ENCODE measurements at regions not wholly inside any gene's neighbourhood (a gene's known extent, or its start where the extent isn't known, plus 50 kb on each side); places are given as distances from the start of the nearest gene placed in this dataset.

GRCh38 chr9:100848726-100849125, 179.8 kb upstream of the PLPPR1 start:
- TF ChIP-seq POLR2AphosphoS5 (IDR thresholded peaks at IDR 0.05): no peak
- no peak for TF ChIP-seq CTCF (IDR thresholded peaks at IDR 0.05)
- TF ChIP-seq POLR2A (IDR thresholded peaks at IDR 0.05): no peak
- no peak for TF ChIP-seq EP300 (IDR thresholded peaks at IDR 0.05)

Data from gastroesophageal sphincter (tissue), 3 donors.